ENCODE measurements at regions not wholly inside any gene's neighbourhood (a gene's known extent, or its start where the extent isn't known, plus 50 kb on each side); places are given as distances from the start of the nearest gene placed in this dataset.

DNA sequence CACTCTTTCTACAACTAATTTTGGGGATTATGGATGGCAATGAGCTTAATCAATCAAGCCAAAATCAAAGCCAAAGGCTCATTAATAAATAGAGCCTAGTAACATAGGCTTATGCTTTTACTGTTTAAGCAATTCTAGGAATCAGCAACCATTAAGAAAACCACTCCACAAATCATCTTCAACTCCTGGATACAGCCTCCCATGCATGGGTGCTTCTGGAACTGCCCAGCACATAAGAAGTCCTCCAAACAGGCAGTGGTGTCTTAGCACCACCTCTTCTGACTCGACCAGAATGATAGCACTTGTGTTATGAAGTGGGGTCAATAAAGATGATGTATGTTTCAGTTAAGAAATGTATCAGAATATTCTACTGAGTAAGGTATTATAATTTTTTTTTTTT, 104.4 kb upstream of the SERPINE2 start:
- Histone ChIP-seq H3K4me3 (ENCODE audit: control insufficient read depth in 2 of 3, extremely low read depth in 1 of 3, insufficient read depth in 2 of 3, low read depth in 1 of 3, low read length in 3 of 3) (no peak overlapping the region), H3K36me3 (ENCODE audit: control insufficient read depth in 2 of 2, extremely low read depth in 1 of 2, insufficient read depth in 2 of 2, low read length in 2 of 2) (no peaks in the 10 kb centered on the region), H3K9me1 (ENCODE audit: control insufficient read depth, extremely low read depth, insufficient read depth, low read length) (no peaks in the 10 kb centered on the region), H3K79me2 (ENCODE audit: control insufficient read depth, insufficient read depth, low read length) (no peaks in the 10 kb centered on the region), H3K4me1 (ENCODE audit: control insufficient read depth, extremely low read depth, insufficient read depth, low read length) (peaks cover 55% of the 10 kb centered on the region), H4K20me1 (ENCODE audit: control insufficient read depth, extremely low read depth, insufficient read depth, low read length) (no peaks in the 10 kb centered on the region), H3K9ac (ENCODE audit: control insufficient read depth, extremely low read depth, insufficient read depth, low read length) (no peak overlapping the region), H3K4me2 (ENCODE audit: control insufficient read depth, extremely low read depth, insufficient read depth, low read depth, low read length) (no peak overlapping the region), H3K27ac (ENCODE audit: control insufficient read depth, insufficient read depth, low read length) (peak overlapping the region; percentile 13), H3K27me3 (ENCODE audit: control insufficient read depth, extremely low read depth, insufficient read depth, low read length) (no peaks in the 10 kb centered on the region), H2AFZ (ENCODE audit: control insufficient read depth, low read length) (no peak overlapping the region), H3K9me3 (ENCODE audit: control insufficient read depth, low read depth, low read length) (no peaks in the 10 kb centered on the region)
- DNase-seq (ENCODE audit: low read depth, low spot score) (no peak), FAIRE-seq (peak; percentile 36)
- dilution Hi-C loops (cut with MboI; ENCODE audit: extremely low pct_ligation_motif_present, low sequenced_read_pairs): no loop called here
- TF ChIP-seq EZH2 (IDR thresholded peaks at IDR 0.05; ENCODE audit: low read length): no peak
- TF ChIP-seq, protein P1, sequence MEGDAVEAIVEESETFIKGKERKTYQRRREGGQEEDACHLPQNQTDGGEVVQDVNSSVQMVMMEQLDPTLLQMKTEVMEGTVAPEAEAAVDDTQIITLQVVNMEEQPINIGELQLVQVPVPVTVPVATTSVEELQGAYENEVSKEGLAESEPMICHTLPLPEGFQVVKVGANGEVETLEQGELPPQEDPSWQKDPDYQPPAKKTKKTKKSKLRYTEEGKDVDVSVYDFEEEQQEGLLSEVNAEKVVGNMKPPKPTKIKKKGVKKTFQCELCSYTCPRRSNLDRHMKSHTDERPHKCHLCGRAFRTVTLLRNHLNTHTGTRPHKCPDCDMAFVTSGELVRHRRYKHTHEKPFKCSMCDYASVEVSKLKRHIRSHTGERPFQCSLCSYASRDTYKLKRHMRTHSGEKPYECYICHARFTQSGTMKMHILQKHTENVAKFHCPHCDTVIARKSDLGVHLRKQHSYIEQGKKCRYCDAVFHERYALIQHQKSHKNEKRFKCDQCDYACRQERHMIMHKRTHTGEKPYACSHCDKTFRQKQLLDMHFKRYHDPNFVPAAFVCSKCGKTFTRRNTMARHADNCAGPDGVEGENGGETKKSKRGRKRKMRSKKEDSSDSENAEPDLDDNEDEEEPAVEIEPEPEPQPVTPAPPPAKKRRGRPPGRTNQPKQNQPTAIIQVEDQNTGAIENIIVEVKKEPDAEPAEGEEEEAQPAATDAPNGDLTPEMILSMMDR (optimal IDR thresholded peaks at IDR 0.05 in 1 of 3, IDR thresholded peaks at IDR 0.05 in 1 of 3, conservative IDR thresholded peaks at IDR 0.05 in 1 of 3; ENCODE audit: extremely low read depth in 1 of 3, insufficient read depth in 2 of 3, low read length in 3 of 3): no peak

DNA sequence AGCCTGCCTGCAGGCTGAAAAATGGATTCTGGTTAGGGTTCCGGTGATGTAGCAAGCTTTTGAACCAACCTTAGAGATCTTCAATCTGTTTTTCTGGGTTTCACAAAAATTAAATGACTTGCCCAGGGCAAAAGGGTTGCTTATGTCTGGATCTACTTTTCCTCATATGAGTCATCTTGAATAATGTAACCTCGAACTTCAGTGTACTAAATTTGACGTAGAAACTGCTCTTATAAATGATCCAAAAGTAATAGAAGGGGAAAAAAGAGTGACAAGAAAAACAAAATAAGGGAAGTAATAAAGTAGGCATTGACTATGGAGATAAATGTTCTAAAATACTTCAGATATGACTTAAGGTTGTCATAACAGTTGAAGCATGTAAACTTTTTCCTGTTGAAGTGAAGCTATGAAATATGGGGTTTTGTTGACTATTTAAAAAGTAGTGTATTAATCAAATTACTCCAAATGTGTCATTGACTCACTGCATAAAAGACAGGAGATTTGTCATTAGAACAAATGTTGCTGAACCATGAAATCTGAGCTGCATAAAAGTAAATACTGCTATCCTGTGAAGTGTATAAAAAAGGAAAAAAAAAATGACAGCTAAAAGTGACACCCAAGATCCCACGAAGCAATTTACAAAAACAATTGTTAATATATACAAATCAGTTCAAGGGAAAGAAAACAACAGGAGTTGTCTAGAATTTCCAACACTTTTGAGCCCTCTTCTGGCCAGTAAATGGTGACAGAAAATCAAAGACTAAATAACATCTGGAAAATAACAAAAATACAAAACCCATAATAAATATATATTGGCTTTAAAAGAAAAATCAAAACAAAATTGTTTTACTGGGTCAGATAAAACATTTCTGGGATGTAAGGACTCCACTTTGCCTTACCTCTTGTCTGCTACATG, 103.6 kb upstream of the SERPINE2 start:
- TF ChIP-seq EZH2 (IDR thresholded peaks at IDR 0.05; ENCODE audit: low read length): no peak
- TF ChIP-seq, protein P1 (optimal IDR thresholded peaks at IDR 0.05 in 1 of 3, IDR thresholded peaks at IDR 0.05 in 1 of 3, conservative IDR thresholded peaks at IDR 0.05 in 1 of 3; ENCODE audit: extremely low read depth in 1 of 3, insufficient read depth in 2 of 3, low read length in 3 of 3): no peak
- dilution Hi-C loops (cut with MboI; ENCODE audit: extremely low pct_ligation_motif_present, low sequenced_read_pairs): no loop called here
- FAIRE-seq (peak; percentile 87), DNase-seq (ENCODE audit: low read depth, low spot score) (peak; percentile 48)
- no peaks in the 10 kb centered on the region for H3K79me2 ChIP-seq (ENCODE audit: control insufficient read depth, insufficient read depth, low read length)
- H3K9me3 ChIP-seq (ENCODE audit: control insufficient read depth, low read depth, low read length): no peaks in the 10 kb centered on the region
- no peaks in the 10 kb centered on the region for H4K20me1 ChIP-seq (ENCODE audit: control insufficient read depth, extremely low read depth, insufficient read depth, low read length)
- peak overlapping the region; percentile 15 for H3K9ac ChIP-seq (ENCODE audit: control insufficient read depth, extremely low read depth, insufficient read depth, low read length)
- H3K4me2 ChIP-seq (ENCODE audit: control insufficient read depth, extremely low read depth, insufficient read depth, low read depth, low read length): peak overlapping the region; percentile 62
- peak overlapping the region; percentile 75 for H3K27ac ChIP-seq (ENCODE audit: control insufficient read depth, insufficient read depth, low read length)
- no peaks in the 10 kb centered on the region for H3K27me3 ChIP-seq (ENCODE audit: control insufficient read depth, extremely low read depth, insufficient read depth, low read length)
- H2AFZ ChIP-seq (ENCODE audit: control insufficient read depth, low read length): no peak overlapping the region
- H3K4me1 ChIP-seq (ENCODE audit: control insufficient read depth, extremely low read depth, insufficient read depth, low read length): peaks cover 55% of the 10 kb centered on the region
- no peaks in the 10 kb centered on the region for H3K36me3 ChIP-seq (ENCODE audit: control insufficient read depth in 2 of 2, extremely low read depth in 1 of 2, insufficient read depth in 2 of 2, low read length in 2 of 2)
- no peaks in the 10 kb centered on the region for H3K9me1 ChIP-seq (ENCODE audit: control insufficient read depth, extremely low read depth, insufficient read depth, low read length)
- peak overlapping the region in 1 of 3 experiments; percentile 16 for H3K4me3 ChIP-seq (ENCODE audit: control insufficient read depth in 2 of 3, extremely low read depth in 1 of 3, insufficient read depth in 2 of 3, low read depth in 1 of 3, low read length in 3 of 3)
